HG03066 (cell line): ENCODE measurements at regions not wholly inside any gene's neighbourhood (a gene's known extent, or its start where the extent isn't known, plus 50 kb on each side); places are given as distances from the start of the nearest gene placed in this dataset.

Experiments used
- ATAC-seq: cut with Tn5 transposase; IDR thresholded peaks from one replicate; pipeline ENCODE4 v1.9.1; 2021; ENCODE audit warnings: low read depth; ENCODE audit not compliant: unreplicated experiment

GRCh38 chr18:73660931-73661856 is 486.4 kb downstream of the FBXO15 start:
- no peak for ATAC-seq

- no peak for ATAC-seq
These were observed 490.9 kb downstream of the FBXO15 start for GRCh38 chr18:73656691-73657090.

- no peak for ATAC-seq
These were observed 493.8 kb downstream of the FBXO15 start for GRCh38 chr18:73653827-73654226.

GRCh38 chr18:73653251-73653650 is 494.4 kb downstream of the FBXO15 start:
- no peak for ATAC-seq

- no peak for ATAC-seq
These were observed 500.2 kb downstream of the FBXO15 start for GRCh38 chr18:73647391-73647790.

GRCh38 chr18:73646772-73647171 is 500.9 kb downstream of the FBXO15 start:
- ATAC-seq: no peak

GRCh38 chr18:73646196-73646595 is 501.4 kb downstream of the FBXO15 start:
- no peak for ATAC-seq

- no peak for ATAC-seq
These were observed 502.4 kb downstream of the FBXO15 start for GRCh38 chr18:73645160-73645715.

- ATAC-seq: no peak
These were observed 507.8 kb downstream of the FBXO15 start for GRCh38 chr18:73639788-73640187.

GRCh38 chr18:73638709-73639108 is 508.9 kb downstream of the FBXO15 start:
- no peak for ATAC-seq

- no peak for ATAC-seq
These were observed 511.3 kb downstream of the FBXO15 start for GRCh38 chr18:73636355-73636754.

GRCh38 chr18:73626859-73627258 is 520.8 kb downstream of the FBXO15 start:
- ATAC-seq: no peak

GRCh38 chr18:73626221-73626620 is 521.4 kb downstream of the FBXO15 start:
- ATAC-seq: no peak

GRCh38 chr18:73621091-73621490 is 526.5 kb downstream of the FBXO15 start:
- ATAC-seq: no peak

GRCh38 chr18:73617981-73618380 is 529.7 kb downstream of the FBXO15 start:
- no peak for ATAC-seq

GRCh38 chr18:73615506-73615905 is 532.1 kb downstream of the FBXO15 start:
- ATAC-seq: no peak

- no peak for ATAC-seq
These were observed 532.8 kb downstream of the FBXO15 start for GRCh38 chr18:73614812-73615211.

- ATAC-seq: no peak
These were observed 533.8 kb downstream of the FBXO15 start for GRCh38 chr18:73613706-73614340.

GRCh38 chr18:73597832-73598615 is 549.6 kb downstream of the FBXO15 start:
- no peak for ATAC-seq

GRCh38 chr18:73594749-73595148 is 552.9 kb downstream of the FBXO15 start:
- no peak for ATAC-seq

- ATAC-seq: no peak
These were observed 554.4 kb downstream of the FBXO15 start for GRCh38 chr18:73593207-73593606.
